ENCODE measurements at regions not wholly inside any gene's neighbourhood (a gene's known extent, or its start where the extent isn't known, plus 50 kb on each side); places are given as distances from the start of the nearest gene placed in this dataset.

DNA sequence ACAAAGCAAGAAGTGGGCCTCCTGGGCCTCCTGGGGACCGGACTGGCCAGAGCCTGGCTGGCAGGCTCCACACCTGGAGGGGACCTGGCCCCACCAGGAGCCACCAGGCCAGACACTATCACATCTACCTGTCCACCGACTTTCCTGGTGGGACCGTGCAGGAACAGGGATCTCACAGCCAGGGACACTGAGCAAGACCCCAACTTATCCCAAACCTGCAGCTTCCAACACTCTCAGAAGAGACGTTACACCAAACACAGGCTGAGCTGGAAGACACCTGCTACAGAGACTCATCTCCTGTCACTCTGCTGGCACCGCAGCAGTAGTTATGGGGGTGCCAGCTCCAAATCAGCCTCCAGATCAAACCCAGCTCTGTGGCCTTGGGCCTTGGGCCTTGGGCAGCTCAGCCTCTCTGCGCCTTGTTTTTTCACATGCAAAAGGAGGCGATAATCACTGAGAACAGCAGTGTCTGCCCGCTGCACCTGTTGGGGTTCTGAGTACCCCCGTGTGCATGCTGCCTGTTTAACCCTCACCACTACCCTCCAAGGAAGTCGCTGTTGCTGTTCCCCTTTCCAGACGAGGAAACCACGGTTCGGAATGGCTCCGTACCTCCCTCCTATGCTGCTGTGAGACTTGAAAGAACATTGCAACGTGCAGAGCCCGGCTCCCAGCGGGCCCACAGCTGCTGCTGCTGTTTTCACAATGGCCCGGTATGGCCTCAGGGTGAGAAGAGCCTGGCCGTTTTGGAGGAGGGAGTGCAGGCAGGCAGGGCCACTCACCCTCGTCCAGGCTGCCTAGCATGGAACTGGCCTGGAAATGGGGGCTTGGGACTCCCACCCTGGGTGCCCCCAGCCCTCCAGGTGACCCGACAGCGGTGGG is 69.6 kb downstream of the ADRA2C start:
- H3K27me3 ChIP-seq (replicated peaks in 1 of 7): peaks cover 0 to 68% (median 19%) of the 10 kb centered on the region in 7 donors
- peaks cover 0 to 8% (median 0%) of the 10 kb centered on the region in 8 donors for H3K9me3 ChIP-seq
- H3K4me3 ChIP-seq: no peak overlapping the region
- intact Hi-C loops (cut with DNase I; ENCODE audit: low total_unique reads): no loop called here
- 39 to 64% (median 46%) methylated on average over 14 to 22 of the region's 22 CpGs for WGBS, 5 donors
- DNase-seq: no peak
- no peak for TF ChIP-seq CTCF (IDR thresholded peaks at IDR 0.05 in 8 of 11, conservative IDR thresholded peaks at IDR 0.05 in 3 of 11)
- no peak for TF ChIP-seq POLR2A (IDR thresholded peaks at IDR 0.05)
- no peak for TF ChIP-seq POLR2AphosphoS5 (IDR thresholded peaks at IDR 0.05)
- H3K36me3 ChIP-seq: no peaks in the 10 kb centered on the region
- H3K27ac ChIP-seq: no peak overlapping the region
- peaks cover 0 to 6% (median 2%) of the 10 kb centered on the region in 6 donors for H3K4me1 ChIP-seq

- H3K4me3 ChIP-seq: no peak overlapping the region
- H3K4me1 ChIP-seq: no peaks in the 10 kb centered on the region
- 39 to 62% (median 50%) methylated on average over 9 to 10 of the region's 10 CpGs for WGBS, 5 donors
- peaks cover 0 to 8% (median 0%) of the 10 kb centered on the region in 8 donors for H3K9me3 ChIP-seq
- no peak overlapping the region for H3K27ac ChIP-seq
- intact Hi-C loops (cut with DNase I; ENCODE audit: low total_unique reads): no loop called here
- H3K27me3 ChIP-seq (replicated peaks in 1 of 7): peaks cover 0 to 68% (median 19%) of the 10 kb centered on the region in 7 donors
- TF ChIP-seq CTCF (IDR thresholded peaks at IDR 0.05 in 8 of 11, conservative IDR thresholded peaks at IDR 0.05 in 3 of 11): no peak
- TF ChIP-seq POLR2AphosphoS5 (IDR thresholded peaks at IDR 0.05): no peak
- TF ChIP-seq POLR2A (IDR thresholded peaks at IDR 0.05): no peak
- no peaks in the 10 kb centered on the region for H3K36me3 ChIP-seq
- DNase-seq: no peak
Measured at GRCh38 chr4:3836406-3836755, 70.2 kb downstream of the ADRA2C start.

- DNase-seq: no peak
- 50 to 62% (median 60%) methylated on average over 14 of the region's 14 CpGs for WGBS, 5 donors
- Histone ChIP-seq H3K9me3 (peaks cover 0 to 8% (median 0%) of the 10 kb centered on the region in 8 donors), H3K4me1 (no peaks in the 10 kb centered on the region), H3K27ac (no peak overlapping the region), H3K4me3 (no peak overlapping the region), H3K27me3 (replicated peaks in 1 of 7) (peaks cover 0 to 68% (median 19%) of the 10 kb centered on the region in 7 donors), H3K36me3 (no peaks in the 10 kb centered on the region)
- intact Hi-C loops (cut with DNase I; ENCODE audit: low total_unique reads): no loop called here
- TF ChIP-seq POLR2A (IDR thresholded peaks at IDR 0.05) (no peak), CTCF (IDR thresholded peaks at IDR 0.05 in 8 of 11, conservative IDR thresholded peaks at IDR 0.05 in 3 of 11) (no peak), POLR2AphosphoS5 (IDR thresholded peaks at IDR 0.05) (no peak)
Measured at GRCh38 chr4:3836756-3837601, 70.8 kb downstream of the ADRA2C start.

Measured in spleen (tissue), 11 donors.